GM21529 (cell line): ENCODE measurements at regions not wholly inside any gene's neighbourhood (a gene's known extent, or its start where the extent isn't known, plus 50 kb on each side); places are given as distances from the start of the nearest gene placed in this dataset.
"Not testable (repeated sequence)": the region's sequence is repeated elsewhere in the genome, so short reads cannot be mapped to it uniquely, and the experiment has no call there.

ENCODE experiments used
- ATAC-seq: cut with Tn5 transposase; IDR thresholded peaks from one replicate; pipeline ENCODE4 v1.9.1; 2021; ENCODE audit not compliant: unreplicated experiment

DNA sequence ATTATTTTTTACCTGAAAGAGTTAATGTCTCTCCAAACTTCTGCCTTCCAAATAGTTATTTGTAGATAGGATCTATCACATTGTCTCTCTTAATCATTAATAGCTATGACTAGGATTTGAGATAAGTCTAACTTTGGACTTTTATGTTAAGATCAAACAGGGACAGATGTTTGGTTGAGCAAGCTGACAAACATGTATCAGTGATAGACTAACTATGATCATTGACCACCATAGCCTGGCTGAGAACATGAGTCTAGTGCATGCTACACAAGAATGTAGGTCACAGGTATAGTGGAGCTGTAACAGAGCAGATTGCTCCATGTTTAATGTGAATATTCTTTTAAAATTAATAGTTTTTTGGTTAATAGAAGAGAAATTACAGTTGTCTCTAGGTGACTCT lies 52.0 kb downstream of the SYT15B start:
- ATAC-seq = not testable (repeated sequence)

DNA sequence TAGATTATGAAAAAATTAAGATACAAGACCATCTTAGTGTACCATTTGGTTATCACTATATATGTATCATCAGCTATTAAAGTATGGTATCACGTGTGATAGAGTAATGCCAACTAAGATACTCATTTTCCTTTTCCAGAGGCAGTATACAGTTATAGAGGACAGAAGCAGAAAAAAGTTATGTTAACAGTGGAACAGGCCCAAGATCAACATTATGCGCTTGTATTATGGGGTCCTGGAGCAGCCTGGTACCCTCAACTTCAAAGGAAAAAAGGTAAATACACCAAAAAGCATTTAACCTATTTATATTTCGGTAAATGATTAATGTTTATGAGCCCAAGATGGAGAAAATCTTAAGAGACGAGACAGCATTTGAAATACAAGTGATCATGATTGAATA lies 52.9 kb downstream of the SYT15B start:
- ATAC-seq = not testable (repeated sequence)

DNA sequence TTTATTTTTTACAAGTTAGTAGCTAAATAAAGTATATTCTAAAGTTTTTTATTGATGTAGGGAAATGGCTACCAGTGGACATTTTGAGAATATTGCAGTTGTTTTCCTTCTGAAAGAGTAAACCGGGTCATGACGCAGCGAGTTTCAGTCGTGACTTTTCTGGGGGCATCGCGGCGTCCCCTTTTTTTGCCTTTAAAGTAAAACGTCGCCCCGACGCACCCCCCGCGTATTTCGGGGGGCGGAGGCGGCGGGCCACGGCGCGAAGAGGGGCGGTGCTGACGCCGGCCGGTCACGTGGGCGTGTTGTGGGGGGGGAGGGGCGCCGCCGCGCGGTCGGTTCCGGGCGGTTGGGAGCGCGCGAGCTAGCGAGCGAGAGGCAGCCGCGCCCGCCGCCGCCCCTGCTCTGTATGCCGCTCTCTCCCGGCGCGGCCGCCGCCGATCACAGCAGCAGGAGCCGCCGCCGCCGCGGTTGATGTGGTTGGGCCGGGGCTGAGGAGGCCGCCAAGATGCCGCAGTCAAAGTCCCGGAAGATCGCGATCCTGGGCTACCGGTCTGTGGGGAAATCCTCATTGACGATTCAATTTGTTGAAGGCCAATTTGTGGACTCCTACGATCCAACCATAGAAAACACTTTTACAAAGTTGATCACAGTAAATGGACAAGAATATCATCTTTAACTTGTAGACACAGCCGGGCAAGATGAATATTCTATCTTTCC lies 57.5 kb downstream of the SYT15B start:
- ATAC-seq = peak; percentile 98

DNA sequence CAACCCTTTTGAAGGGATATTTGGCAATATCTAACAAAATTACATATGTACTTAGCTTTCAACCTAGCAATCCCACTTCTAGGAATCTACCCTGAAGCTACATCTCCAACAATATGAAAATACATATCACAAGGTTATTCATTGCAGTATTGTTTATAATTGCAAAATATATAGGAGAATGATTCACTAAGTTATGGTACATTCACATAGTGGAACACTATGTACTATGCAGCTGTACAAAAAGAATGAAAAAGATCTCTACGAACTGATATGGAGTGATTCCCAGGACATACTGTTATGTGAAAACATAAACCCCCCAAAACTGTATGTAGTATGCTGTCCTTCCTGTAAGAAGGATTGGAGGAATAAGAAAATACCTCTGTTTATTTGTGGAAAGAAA lies 62.1 kb downstream of the SYT15B start:
- not testable (repeated sequence) for ATAC-seq

DNA sequence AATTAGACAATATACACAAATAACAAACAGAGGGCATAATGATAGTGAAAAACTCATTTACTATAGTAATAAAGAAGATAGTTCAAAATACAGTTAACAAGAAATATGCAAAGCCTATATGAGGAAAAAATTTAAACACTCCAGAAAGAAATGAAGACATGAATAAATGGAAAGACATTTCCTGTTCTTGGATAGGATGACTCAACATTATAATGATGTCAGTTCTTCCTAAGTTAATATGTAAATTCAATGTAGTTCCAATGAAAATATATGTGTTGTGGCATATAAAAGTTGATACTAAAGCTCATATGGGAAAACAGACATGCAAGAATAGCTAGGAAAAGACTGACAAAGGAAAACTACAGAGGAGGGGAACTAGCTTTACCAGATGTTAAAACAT lies 63.5 kb downstream of the SYT15B start:
- not testable (repeated sequence) for ATAC-seq

DNA sequence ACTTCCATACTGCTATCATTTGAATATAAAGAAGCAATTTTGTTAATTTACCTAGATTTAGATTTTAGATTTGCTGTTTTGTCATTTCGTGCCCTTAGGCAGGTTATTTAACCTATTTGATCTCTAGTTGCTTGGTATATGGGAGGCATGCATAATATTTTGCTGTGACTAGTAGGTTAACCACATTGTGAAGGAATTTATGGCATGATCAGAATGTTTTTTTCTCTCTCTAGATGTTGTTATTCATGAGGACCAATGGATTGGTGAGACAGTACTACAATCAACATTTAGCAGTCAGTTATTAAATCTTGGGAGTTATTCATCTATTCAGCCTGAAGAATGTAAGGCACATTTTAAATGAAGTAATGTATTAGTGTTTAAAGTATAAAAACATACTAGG lies 67.2 kb downstream of the SYT15B start:
- not testable (repeated sequence) for ATAC-seq

DNA sequence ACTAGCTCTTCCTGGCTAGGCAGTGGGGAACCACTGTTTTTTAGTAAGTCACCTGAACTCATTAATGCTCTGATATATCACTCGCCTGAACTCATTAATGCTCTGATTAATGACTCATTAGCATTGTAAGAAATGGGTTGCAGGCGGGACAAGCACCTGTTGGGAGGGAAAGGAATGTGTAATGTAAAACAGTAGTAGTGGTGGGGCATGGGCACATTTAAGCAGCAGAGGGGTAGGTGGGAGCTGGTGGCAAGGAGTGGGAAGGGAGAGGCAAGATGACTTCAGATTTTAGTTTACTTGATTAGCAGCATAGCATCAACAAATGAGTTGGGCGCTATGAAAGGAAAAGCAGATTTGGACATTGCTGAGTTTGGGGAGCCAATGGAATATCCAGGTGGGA lies 68.2 kb downstream of the SYT15B start:
- not testable (repeated sequence) for ATAC-seq

DNA sequence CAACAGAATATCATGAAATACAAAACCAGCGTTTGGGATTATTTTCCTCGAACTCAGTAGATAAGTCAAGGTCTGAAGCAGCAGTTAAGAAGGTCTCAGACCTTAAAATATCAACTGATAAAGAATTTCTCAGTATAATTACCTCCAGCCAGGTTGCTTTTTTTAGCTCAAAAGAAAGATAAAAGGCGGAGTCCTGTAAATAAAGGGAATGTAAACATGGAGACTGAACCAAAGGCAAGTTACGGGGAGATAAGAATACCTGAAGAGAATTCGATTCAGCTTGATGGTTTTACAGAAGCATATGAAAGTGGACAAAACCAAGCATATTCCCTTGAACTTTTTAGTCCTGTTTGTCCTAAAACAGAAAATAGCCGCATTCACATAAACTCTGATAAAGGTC lies 73.1 kb downstream of the SYT15B start:
- not testable (repeated sequence) for ATAC-seq

DNA sequence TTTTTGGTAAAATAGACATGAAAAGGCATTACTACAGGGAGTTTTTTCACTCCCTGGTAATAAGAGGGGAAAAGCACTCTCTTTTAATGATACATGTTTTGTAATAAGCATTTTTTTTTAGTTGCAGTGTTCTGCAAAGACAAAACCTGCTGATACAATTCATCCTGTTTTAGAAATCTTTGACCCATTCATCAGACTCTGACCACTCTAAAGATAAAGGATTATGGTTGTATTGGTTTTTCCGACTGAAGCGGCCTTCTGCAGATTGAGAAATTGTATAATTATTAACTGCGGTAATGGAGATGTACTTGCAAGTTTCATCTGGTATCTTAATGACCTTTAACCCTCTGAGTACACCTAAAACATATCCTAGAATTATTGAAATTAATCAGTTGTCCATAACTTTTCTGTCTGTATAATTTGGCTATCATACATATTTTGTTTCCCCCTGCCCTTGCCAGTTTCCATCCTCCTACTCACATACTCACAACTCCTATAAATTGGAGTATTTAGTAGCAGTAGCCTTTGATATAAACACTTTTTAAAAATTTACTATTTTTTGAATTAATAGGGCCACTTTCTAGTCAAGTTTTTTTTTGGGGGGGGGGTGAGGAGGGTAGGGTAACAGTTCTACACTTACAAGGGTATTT lies 79.4 kb downstream of the SYT15B start:
- not testable (repeated sequence) for ATAC-seq

DNA sequence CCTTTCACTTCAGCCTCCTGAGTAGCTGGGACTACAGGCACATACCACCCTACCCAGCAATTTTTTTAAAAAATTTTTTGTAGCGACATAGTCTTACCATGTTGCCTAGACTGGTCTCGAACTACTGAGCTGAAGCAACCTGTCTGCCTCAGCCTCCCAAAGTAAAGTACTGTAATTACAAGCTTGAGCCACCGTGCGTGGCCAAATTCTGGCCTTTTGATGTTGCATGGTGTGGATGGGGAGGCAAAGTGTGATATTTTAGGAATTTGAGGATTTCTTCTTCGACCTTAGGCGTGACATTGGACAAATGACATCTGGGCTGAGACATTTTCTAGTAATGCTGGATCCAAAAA lies 81.8 kb downstream of the SYT15B start:
- ATAC-seq = not testable (repeated sequence)

DNA sequence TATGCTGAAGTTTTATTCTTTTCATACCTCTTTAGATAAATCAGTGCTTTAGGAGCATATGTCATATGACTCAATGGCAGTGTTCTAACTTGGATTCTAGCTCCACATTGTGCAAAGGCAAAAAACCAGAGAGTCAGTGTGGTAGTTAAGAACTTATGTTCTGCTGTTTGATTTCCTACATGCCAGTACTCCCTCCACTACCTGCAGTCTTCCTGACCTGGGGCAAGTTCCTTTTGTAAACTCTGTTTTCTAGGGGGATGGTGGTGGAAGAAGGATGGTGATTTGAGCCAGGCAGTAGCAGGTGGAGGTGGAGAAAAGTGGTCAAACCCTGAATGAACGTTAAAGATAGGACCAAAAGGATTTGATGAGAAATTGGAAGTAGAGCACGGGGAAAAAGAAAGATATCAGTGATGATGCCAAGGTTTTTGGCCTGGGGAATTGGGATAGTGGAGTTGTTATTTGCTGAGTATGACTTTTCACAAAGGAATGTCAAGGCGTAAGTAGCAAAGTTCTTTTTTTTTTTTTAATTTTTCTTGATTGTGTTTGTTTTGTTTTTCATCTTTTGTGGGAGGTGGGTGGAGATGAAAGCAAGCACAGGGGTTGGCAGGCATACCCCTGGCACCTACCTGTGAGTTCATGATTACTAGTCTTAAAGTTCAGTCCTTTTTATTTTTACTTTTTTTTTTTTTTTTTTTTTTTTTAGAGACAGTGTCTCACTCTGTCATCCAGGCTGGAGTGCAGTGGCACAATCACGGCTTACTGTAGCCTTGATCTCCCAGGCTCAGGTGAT lies 82.3 kb downstream of the SYT15B start:
- not testable (repeated sequence) for ATAC-seq

DNA sequence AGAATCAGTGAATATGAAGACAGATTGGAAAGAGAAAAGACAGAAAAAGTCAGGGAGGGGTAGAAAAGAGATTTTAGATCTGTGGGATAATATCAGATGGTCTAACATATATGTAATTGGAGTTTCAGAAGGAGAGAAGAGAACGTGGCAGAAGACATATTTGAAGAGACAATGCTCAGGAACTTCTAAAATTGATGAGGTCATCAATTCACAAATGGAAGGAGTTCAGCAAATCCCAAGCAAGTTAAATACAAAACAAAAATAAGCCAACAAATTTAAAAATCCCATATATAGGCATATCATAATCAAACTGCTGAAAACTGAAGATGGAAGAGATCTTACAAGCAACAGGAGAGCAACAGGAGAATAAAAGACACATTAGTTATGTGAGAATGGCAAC lies 87.3 kb downstream of the SYT15B start:
- not testable (repeated sequence) for ATAC-seq

DNA sequence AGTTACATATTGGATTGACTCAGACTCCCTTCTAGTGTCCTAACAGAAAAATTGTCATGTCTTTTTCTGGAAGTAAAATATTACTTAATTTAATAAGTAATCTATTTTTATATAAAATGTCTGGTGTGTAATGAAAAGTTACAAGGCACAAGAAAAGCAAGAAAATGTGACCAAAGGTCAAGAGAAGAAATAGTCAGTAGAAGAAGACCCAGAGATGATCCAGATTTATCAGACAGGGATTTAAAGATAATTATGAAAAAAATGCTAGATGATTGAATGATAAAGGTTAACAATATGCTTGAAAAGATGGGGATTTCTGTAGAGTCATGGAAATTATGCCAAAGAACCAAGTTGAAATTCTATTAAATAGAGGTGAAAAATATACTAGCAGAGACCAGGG lies 87.8 kb downstream of the SYT15B start:
- ATAC-seq = not testable (repeated sequence)

DNA sequence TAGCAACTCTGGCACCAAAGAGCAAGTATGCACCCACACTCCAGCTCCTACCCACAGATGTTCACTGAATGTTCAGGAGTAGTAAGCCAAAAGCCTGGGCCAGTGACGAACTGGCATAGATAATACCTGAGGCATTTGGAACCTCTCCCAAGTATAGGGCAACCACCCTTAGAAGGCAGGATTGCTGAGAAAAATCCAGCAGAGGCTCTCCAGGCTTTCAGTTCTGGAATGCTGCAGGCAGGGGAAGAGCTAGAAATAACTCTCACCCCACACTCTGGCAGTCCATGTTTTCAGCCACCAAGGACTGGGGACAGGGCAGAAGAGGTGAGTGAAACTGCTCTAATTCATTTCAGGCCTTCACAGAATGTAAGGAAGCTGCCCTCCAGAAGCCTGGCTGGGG lies 90.3 kb downstream of the SYT15B start:
- not testable (repeated sequence) for ATAC-seq

DNA sequence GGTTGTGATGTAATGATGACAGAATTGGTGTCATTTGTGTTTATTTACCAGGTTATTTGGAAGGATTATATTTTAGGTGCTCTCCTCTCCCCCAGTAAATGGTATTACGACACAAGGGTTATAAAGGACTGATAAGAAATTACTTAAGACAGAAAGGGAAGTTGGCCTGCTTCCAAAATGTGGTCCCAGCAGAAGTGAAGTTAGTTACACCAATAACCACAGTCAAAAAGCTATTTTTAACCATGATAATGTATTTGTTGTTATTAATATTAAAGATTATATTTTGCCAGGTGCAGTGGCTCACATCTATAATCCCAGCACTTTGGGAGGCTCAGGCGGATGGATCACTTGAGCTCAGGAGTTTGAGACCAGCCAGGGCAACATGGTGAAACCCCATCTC lies 92.5 kb downstream of the SYT15B start:
- not testable (repeated sequence) for ATAC-seq

DNA sequence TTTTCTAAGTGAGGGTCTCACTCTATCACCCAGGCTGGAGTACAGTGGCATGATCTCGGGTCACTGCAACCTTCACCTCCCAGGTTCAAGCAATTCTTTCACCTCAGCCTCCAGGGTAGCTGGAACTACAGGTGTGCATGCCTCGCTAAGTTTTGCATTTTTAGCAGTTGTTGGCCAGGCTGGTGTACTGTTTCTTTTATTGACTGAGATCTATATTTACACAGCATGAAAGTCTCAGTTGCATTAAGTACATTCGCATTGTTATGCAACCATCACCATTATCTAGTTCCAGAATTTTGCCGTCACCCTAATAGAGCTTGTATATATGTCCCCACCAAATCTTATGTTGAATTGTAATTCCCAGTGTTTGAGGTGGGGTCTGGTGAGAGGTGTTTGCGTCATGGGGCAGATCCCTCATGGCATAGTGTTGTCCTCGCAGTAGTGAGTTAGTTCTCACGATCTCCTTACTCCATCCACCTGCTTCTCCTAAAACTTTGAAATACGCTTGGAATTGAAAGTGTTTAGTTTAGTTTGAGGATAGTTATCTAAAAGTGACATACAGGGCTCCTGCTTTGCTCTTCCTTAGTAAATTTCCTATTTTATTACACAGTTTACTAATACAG lies 101.3 kb downstream of the SYT15B start:
- not testable (repeated sequence) for ATAC-seq

DNA sequence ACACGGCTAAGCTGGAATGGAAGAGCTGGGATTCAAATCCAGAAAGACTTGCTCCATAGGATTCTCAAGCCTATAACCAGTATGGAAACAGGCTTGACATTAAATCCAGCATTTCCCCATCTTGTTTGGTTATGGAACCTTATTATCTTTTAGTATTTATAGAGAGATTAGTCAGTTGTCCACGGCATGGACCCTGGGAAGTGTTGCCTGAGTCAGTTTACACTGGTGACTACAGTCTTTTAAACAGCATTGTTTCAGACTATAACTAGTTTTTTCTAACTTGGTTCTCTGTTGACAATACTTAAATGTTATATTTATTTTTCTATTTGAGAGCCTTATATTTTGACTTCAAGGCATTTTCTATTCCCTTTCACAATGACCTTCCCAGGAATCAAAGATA lies 106.7 kb downstream of the SYT15B start:
- ATAC-seq = not testable (repeated sequence)

DNA sequence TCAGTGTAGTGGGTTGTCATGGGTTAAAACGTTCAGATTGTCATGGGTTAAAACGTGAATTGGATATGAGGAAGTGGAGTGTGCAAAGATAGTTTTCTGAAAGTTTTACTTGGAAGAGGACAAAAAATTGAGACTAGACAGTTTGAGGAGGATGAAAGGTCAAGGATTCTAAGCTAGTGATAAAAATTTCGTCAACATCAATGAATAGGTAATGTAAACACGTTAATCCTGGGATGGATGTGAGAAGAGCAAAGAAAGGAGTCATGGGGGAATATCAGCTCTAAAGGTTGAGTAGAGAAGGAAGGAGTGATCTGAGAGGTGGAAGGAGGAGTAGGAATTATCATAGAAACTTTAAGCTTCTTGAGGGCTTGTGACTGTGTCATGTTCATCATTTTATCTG lies 109.2 kb downstream of the SYT15B start:
- not testable (repeated sequence) for ATAC-seq

DNA sequence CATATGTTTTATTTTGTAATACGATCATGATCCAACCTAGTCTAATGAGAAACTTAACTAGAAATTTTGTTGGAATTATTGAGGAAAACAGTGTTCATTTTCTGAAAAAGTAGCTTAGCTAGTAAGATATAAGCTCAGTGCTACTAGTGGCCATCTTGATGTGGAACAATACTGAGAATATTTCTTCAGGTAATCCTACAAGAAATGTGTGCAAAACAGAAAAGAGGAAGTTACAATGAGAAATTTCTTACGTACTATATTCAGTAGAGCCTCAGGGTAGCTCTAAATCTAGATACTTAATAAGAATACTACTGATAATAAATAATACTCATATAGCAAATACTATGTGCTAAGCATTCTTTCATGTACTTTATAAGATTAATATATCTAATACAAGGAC lies 114.8 kb downstream of the SYT15B start:
- not testable (repeated sequence) for ATAC-seq

DNA sequence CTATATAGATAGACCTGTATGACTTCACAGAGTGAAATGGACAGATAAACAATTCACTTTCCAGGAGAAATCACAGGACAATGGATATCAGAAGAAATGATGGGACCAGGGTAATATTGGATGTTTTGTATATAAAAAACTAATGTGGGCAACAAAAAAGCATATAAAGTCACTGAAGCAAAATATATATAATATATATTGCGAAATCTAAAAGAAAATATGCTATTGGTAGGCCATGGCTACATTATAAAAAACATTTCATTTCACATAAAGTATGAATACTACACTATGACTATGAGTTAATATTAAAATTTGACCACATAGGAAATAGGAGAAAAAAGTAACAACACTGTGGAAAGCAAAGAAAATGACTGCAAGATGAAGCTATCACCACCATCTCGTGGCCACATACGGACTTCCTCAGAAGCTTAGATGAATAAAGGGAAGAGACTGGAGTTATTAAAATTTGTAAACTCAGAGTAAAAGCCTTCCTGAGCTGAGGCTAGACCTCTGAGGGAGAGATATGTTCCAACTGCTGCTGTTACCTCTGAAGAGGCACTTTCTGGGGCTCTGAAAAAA lies 115.8 kb downstream of the SYT15B start:
- not testable (repeated sequence) for ATAC-seq

DNA sequence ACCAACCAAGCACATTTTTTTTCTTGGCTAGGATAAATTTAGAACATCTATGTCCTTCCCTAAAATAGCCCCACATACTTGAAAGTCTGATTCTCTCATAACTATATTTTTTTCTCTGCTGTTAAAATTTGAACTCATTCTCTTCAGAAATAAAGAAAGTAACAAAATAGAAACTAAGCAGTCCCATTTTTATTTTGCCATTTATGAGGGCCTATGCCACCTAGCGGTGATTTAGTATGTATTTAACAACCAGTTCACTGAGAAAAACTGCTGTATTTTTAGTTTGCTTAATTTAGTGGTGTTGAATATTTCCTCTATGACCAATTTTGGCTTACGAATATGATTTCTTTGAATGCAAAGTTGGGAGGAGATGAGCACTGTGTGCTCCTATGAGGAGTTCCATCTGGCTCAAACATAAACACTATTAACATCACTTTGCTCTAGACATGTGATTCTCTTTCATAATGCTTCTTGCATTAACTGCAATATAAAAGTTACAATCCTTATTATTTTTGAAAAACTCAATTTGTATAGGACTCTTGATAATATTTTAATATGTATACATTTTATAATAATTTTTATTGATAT lies 116.6 kb downstream of the SYT15B start:
- ATAC-seq = not testable (repeated sequence)
